Esophagus squamous epithelium (tissue), 5 donors: ENCODE measurements at regions not wholly inside any gene's neighbourhood (a gene's known extent, or its start where the extent isn't known, plus 50 kb on each side); places are given as distances from the start of the nearest gene placed in this dataset.

Source experiments
- DNase-seq: peaks from one replicate; lab custom pipeline; 2025; lab: John Stamatoyannopoulos, UW
- H3K27ac ChIP-seq, 4 donors: fragments of 200-600 bp; sonication (generic); one replicate each; pipeline ENCODE4 v1.5.1; 2016 to 2019; ENCODE audit warnings: mild to moderate bottlenecking in 1 of 4
- H3K27me3 ChIP-seq, 4 donors: fragments of 200-600 bp; sonication (generic); 1 replicate in 3 of 4; 2 replicates in 1 of 4; pipeline versions ENCODE4 v1.5.1 to v1.6.0; 2017 to 2021; ENCODE audit warnings: antibody characterized with exemption in 1 of 4
- H3K36me3 ChIP-seq, 3 donors: fragments of 200-600 bp; sonication (generic); one replicate each; pipeline ENCODE4 v1.5.1; 2016 to 2019
- H3K4me1 ChIP-seq, 3 donors: fragments of 200-600 bp; sonication (generic); one replicate each; pipeline ENCODE4 v1.5.1; 2017 to 2019
- H3K4me3 ChIP-seq, 4 donors: fragments of 200-600 bp; sonication (generic); 1 replicate in 3 of 4; 2 replicates in 1 of 4; pipeline ENCODE4 v1.5.1; 2016 to 2019; ENCODE audit warnings: mild to moderate bottlenecking in 2 of 4, moderate library complexity in 1 of 4
- H3K9me3 ChIP-seq, 3 donors: fragments of 200-600 bp; sonication (generic); one replicate each; pipeline ENCODE4 v1.5.1; 2016 to 2019
- POLR2A ChIP-seq, 4 donors: fragments of 450-650 bp; IDR thresholded peaks; one replicate each; pipeline ENCODE4 v1.6.1; 2017; ENCODE audit warnings: antibody characterized with exemption in 4 of 4, mild to moderate bottlenecking in 4 of 4, moderate library complexity in 3 of 4
- WGBS, 2 donors: methylation state at CpG; one replicate each; pipeline ENCODE4 v1.1.5; 2018; 5-methylcytosine and 5-hydroxymethylcytosine counted together
- intact Hi-C: fragments of 100-400 bp; cut with DNase I; formaldehyde crosslinking; loops from one replicate; pipeline ENCODE4 v1.15.0; 2022
- TF ChIP-seq, protein P1 (sequence below), 6 experiments: fragments of 450-650 bp in 4 of 6; fragments of 200-600 bp in 2 of 6; sonication (generic) in 2 of 6; IDR thresholded peaks; one replicate each; pipeline ENCODE4 v1.5.1; 2016 to 2019; ENCODE audit warnings: antibody characterized with exemption in 6 of 6, mild to moderate bottlenecking in 4 of 6, moderate library complexity in 4 of 6
- donor health status: DM: yes; HTN: yes; CAD: no.

DNA sequence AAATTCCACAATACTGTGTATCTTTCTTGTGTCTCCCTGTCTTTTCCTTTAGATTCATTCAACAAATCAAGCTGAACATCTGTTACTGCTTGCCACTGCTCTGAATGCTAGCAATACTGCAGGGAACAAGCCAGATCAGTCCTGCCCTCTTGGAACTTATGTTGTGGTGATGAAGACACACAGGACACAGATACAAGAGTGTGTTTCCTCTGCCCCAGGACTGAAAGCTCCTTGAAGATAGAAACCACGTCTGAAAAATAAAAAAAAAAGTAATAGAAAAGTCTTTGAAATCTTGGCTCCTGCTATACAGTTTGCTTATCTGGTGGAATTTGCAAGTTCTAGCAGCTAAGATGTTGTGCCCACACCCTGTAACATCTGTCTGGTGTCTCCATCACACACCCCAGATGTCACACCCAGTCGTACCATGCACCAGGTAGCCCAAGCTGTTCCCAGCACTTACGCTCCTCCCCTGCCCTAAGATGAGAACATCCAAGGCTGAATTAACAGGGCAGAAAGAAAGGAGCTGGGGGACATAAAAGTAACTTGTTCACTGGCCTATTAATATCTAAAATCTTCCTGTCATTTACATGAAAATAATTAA, 80.2 kb upstream of the GALNT2 start:
- H3K4me1 ChIP-seq: no peaks in the 10 kb centered on the region
- H3K36me3 ChIP-seq: no peaks in the 10 kb centered on the region
- DNase-seq: no peak
- H3K27me3 ChIP-seq: peaks cover 0 to 11% (median 0%) of the 10 kb centered on the region in 4 donors
- no peak overlapping the region for H3K4me3 ChIP-seq
- no peak overlapping the region for H3K27ac ChIP-seq
- TF ChIP-seq, protein P1, sequence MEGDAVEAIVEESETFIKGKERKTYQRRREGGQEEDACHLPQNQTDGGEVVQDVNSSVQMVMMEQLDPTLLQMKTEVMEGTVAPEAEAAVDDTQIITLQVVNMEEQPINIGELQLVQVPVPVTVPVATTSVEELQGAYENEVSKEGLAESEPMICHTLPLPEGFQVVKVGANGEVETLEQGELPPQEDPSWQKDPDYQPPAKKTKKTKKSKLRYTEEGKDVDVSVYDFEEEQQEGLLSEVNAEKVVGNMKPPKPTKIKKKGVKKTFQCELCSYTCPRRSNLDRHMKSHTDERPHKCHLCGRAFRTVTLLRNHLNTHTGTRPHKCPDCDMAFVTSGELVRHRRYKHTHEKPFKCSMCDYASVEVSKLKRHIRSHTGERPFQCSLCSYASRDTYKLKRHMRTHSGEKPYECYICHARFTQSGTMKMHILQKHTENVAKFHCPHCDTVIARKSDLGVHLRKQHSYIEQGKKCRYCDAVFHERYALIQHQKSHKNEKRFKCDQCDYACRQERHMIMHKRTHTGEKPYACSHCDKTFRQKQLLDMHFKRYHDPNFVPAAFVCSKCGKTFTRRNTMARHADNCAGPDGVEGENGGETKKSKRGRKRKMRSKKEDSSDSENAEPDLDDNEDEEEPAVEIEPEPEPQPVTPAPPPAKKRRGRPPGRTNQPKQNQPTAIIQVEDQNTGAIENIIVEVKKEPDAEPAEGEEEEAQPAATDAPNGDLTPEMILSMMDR (IDR thresholded peaks at IDR 0.05): no peak
- no peak for TF ChIP-seq POLR2A (IDR thresholded peaks at IDR 0.05)
- H3K9me3 ChIP-seq: no peaks in the 10 kb centered on the region
- 24 to 57% methylated on average over 1 to 3 of the region's 3 CpGs for WGBS, 2 donors
- intact Hi-C loops: no loop called here

DNA sequence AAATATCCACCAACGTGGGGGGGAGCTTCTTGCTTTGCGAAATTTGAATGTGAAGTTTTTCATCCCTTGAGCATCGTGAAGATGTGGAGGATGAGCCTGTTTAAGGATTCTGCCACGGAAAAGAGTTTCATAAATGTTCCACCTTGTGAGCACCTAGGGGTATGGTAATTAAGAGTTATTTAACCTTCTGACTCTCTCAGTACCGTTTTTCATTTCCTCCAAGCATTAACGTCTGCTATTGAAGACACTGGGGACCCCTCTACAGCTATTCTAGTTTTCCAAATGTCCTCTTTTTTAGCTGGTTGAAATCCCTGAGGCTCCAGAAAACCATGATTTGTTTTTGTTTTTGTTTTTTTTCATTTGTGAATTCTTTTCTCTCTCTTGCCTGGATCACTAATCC, 79.1 kb upstream of the GALNT2 start:
- Histone ChIP-seq H3K36me3 (no peaks in the 10 kb centered on the region), H3K9me3 (no peaks in the 10 kb centered on the region), H3K4me1 (no peaks in the 10 kb centered on the region), H3K27me3 (peaks cover 0 to 6% (median 0%) of the 10 kb centered on the region in 4 donors), H3K27ac (no peak overlapping the region), H3K4me3 (no peak overlapping the region)
- TF ChIP-seq, protein P1 (IDR thresholded peaks at IDR 0.05): no peak
- no peak for TF ChIP-seq POLR2A (IDR thresholded peaks at IDR 0.05)
- no peak for DNase-seq
- WGBS, 2 donors: 65 to 69% methylated on average over 6 of the region's 6 CpGs
- intact Hi-C loops: no loop called here

DNA sequence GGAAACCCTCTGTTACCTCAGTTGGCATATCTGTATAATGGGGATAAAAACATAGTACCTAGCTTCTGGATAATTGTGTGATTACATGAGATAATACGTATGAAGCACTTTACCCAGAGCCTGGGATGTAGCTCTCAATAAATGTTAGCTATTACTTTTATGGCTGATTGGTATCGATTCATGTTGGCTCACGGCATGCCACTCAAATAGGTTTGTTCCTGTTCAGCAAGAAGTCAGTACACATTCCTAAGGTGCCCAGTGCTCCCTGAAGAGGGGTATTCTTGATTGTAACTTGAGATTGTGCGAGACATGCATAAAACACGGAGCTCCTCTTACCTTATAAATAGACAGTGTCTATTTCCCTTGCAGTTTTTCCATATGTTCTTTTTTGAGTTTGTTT, 78.5 kb upstream of the GALNT2 start:
- H3K36me3 ChIP-seq: no peaks in the 10 kb centered on the region
- intact Hi-C loops: no loop called here
- no peaks in the 10 kb centered on the region for H3K4me1 ChIP-seq
- WGBS, 2 donors: 86 to 89% methylated on average over 5 of the region's 5 CpGs
- no peak overlapping the region for H3K27ac ChIP-seq
- DNase-seq: no peak
- TF ChIP-seq, protein P1 (IDR thresholded peaks at IDR 0.05): no peak
- TF ChIP-seq POLR2A (IDR thresholded peaks at IDR 0.05): no peak
- H3K27me3 ChIP-seq: peaks cover 0 to 6% (median 0%) of the 10 kb centered on the region in 4 donors
- H3K9me3 ChIP-seq: no peaks in the 10 kb centered on the region
- no peak overlapping the region for H3K4me3 ChIP-seq

DNA sequence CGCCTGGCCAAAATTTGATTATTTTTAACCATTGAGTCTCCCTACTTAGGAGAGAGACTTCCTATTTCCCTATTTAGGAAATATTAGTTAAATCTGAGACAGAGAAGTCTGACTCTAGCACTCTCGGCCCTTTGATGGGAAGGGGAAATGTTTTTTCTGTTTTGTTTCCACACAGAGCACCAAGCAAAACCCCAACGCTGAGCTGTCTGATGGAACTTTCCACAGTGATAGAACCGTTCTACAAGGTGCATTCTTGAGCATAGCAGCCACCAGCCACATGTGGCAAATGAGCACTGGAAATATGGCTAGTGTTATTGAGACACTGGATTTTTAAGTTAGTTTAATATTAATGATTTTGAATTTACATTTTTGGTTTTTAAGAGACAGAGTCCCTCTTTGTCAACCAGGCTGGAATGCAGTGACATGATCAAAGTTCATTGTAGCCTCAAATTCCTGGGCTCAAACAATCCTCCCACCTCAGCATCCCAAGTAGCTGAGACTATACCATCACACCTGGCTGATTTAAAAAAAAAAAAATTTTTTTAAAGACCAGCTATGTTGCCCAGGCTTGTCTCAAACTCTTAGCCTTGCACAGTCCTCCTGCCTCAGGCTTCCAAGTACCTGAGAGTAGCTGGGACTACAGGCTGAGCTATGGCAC, 77.3 kb upstream of the GALNT2 start:
- no peak overlapping the region for H3K27ac ChIP-seq
- H3K4me1 ChIP-seq: no peaks in the 10 kb centered on the region
- intact Hi-C loops: no loop called here
- no peak overlapping the region for H3K4me3 ChIP-seq
- H3K27me3 ChIP-seq: peaks cover 0 to 6% (median 0%) of the 10 kb centered on the region in 4 donors
- TF ChIP-seq, protein P1 (IDR thresholded peaks at IDR 0.05): no peak
- no peak for TF ChIP-seq POLR2A (IDR thresholded peaks at IDR 0.05)
- H3K36me3 ChIP-seq: no peaks in the 10 kb centered on the region
- DNase-seq: no peak
- 68 to 85% methylated on average over 4 of the region's 4 CpGs for WGBS, 2 donors
- no peaks in the 10 kb centered on the region for H3K9me3 ChIP-seq

DNA sequence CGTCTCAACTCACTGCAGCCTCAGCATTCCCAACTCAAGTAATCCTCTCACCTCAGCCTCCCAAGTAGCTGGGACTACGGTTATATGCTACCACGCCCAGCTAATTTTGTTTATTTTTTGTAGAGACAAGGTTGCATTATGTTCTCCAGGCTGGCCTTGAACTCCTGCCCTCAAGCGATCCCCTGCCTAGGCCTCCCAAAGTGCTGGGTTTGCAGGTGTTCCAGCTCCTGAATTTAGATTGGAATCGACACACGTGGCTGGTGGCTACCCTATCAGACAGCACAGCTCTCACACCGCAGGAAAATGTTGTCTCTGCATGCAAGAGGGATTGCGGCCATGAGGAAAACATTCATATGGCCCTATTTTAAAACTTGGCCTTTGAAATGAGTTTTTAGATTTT, 76.7 kb upstream of the GALNT2 start:
- no peaks in the 10 kb centered on the region for H3K9me3 ChIP-seq
- H3K27me3 ChIP-seq: peaks cover 0 to 6% (median 0%) of the 10 kb centered on the region in 4 donors
- WGBS, 2 donors: 78 to 82% methylated on average over 6 to 8 of the region's 8 CpGs
- H3K4me1 ChIP-seq: no peaks in the 10 kb centered on the region
- no peaks in the 10 kb centered on the region for H3K36me3 ChIP-seq
- TF ChIP-seq POLR2A (IDR thresholded peaks at IDR 0.05): no peak
- TF ChIP-seq, protein P1 (IDR thresholded peaks at IDR 0.05): no peak
- intact Hi-C loops: no loop called here
- no peak overlapping the region for H3K27ac ChIP-seq
- no peak for DNase-seq
- H3K4me3 ChIP-seq: no peak overlapping the region
